GM21381 (cell line): ENCODE measurements at regions not wholly inside any gene's neighbourhood (a gene's known extent, or its start where the extent isn't known, plus 50 kb on each side); places are given as distances from the start of the nearest gene placed in this dataset.
"Not testable (repeated sequence)": the region's sequence is repeated elsewhere in the genome, so short reads cannot be mapped to it uniquely, and the experiment has no call there.

Experiments used
- ATAC-seq: cut with Tn5 transposase; IDR thresholded peaks from one replicate; pipeline ENCODE4 v1.9.1; 2021; ENCODE audit warnings: mild to moderate bottlenecking, moderate library complexity; ENCODE audit not compliant: unreplicated experiment

DNA sequence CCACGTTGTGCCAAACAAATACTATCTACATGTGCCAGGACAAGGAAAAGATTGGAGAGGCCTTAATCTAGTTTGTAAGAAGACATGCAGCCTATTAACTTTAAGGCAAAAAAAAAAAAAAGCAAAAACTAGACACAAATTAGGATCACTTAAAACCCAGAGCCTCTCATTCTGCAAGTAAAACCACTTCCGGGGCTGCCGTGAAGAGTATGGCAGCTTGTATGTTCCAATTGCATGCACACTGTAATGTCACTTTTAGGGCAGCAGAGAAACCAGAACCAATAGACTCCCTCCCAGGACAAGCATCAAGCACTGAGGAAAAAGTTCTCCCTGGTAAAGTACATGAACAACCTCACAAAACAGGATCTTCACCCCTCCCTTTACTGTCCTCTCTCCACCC lies 70.6 kb downstream of the RSL24D1 start:
- ATAC-seq, result no peak

DNA sequence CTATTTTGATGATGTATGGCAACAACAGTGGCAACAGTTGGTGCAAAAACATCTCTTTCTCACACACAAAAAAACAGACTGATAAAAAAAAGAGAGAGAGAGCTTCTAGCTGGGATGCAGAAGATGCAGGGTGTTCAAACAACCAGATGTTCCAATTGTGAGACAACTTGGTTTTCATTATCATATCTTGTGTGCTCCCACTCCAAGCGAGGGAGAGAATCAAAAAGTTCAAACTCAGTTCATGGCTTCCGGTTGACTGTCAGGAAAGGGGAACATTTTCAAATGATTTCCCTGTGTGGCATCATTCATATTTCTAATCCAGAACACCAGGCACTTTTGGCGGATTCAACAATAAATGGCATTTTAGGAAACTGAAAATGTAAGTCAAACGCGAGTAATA lies 72.1 kb downstream of the RSL24D1 start:
- ATAC-seq, result no peak

DNA sequence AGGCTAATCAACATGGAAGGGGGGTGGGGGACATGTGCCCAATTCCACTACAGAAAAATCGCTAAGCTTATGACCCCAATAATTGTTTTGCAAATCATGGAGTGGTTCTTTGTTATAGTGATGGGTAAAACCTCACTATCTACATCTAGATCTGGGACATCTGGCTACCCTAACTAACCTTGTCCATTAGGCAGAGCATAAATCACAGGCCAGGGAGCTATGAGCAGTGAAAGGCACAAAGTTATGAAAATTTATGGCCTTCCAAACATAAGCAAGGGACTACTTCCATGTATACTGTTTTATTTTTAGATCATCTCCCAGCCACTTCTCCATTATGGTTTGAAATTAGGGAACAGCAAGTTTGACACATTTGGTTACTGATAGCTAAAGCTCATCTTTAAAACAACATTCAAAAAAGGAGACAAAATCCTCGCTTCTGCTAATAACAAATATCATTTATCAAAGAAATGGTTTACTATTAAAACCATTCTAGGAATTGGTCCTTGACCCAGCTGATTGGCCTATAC lies 78.3 kb downstream of the RSL24D1 start:
- no peak for ATAC-seq

DNA sequence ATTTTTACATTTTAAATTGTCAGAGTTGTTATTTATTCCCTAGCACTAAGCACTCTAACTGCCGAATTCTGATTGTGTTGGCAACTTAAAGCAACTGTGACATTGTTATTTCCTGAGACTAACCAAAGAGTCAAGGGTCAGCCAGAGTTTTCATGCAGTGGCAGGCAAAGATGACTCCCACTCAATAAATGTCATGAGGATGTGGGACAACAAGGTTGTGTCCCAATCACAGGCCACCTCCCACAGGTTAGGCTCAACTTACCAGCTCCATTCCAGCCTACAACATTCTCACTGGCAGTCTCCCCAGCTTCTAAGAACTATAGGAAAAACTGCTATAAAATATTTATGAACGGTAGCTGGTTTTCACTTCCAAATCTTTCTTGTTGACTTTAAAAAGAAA lies 80.1 kb downstream of the RSL24D1 start:
- ATAC-seq, result no peak

DNA sequence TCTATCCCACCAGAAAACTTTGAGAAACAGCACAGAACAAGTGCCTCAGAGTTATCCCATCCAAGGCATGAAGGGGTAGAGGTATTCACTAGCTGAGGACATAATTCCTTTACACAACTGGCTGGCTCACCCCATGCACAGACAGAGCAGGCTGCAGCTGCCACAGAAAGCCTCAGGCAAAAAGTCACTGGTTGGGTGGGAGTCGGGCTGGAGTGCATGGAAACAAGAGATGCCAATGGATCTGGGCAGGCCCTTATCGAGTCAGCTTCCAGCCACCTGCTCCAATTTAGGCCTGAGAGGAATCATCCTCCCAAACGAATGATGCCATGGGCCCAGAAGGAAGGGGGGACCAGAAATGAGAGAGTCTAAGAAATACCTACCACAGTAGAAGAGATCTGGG lies 83.0 kb downstream of the RSL24D1 start:
- ATAC-seq, result no peak

DNA sequence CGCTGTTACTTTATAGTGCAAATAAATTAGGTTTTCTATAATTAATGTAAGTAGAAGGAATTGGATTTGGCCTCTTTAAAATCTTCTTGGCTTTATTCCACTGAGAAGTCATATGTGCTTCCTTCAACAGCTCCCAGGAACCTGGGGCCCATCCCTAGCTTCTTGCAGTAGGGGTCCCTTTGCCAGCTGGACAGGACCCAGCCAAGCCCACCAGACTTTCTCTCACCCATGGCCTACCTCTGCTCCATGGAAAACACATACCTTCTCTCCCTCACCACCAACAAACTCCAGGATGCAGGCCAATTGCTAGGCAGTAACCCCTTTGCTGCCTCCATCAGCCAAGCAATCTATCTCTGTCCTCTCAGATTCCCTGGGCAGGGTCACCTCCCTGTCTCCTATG lies 84.0 kb downstream of the RSL24D1 start:
- ATAC-seq, result no peak

DNA sequence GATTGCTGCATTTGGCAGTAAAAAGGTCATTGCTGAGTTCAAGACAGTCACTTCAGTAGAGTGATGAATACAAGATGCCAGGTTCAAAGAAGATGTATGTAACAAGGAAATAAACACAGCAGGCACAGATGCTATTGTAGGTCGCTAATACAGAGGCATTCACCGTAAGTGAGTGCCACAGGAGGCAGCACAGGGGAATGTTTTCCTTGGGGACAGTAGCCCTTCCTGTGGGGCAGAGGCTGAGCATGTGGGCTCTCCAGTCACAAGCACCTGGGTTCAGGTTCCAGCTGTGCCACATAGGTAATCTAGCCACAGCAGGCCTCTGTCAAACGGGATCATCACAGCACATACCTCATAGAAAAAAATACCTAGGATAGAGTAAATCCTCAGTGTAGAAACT lies 86.3 kb downstream of the RSL24D1 start:
- ATAC-seq, result no peak

DNA sequence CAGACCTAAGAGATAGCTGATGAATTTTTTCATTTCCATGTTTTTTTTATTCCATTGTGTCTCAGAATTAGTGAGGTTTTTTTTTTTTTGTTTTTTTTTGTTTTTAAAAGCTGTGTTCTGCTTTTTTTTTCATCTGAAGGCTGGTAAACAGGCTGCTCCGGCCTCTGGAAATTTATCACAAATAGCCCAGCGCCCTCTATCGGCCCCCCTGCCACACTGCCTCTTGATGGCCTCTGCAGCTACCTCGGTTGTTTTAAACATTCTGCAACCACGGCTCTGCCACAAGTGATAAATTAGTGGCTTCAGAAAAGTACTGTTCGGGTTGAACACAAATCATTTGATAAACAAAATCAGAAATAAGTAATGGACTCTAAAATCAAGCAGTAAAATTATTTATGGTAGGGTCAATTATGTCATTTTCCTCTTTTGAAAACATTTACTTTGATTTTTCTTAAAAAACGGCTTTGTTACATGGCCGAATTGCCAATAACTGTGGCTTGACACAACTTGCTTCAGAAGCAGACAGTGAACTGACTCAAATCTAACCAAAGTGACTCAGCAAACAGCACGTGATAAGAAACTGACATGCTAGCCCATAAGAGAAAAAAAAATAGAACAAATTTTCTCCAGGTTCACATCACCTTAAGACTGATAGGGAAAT lies 87.8 kb downstream of the RSL24D1 start:
- no peak for ATAC-seq

DNA sequence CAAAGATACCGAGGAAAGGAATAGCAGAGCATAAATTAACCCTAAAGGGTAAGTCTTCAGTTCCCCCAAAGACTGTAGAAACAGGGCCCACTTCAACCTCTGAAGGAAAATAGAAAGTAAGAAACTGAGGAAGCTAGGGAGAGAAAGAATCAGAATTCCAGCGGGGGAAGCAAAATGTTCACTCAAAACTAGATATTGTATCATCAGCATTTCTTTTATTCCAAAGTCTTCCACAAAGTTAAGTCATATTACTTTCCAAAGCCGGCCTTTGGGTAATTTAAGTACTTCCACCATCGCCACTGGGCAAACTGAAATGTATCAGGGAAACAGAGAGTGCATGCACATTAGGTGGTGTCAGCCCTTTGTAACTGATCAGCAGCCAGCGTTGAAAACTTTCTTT lies 88.3 kb downstream of the RSL24D1 start:
- ATAC-seq, result no peak

DNA sequence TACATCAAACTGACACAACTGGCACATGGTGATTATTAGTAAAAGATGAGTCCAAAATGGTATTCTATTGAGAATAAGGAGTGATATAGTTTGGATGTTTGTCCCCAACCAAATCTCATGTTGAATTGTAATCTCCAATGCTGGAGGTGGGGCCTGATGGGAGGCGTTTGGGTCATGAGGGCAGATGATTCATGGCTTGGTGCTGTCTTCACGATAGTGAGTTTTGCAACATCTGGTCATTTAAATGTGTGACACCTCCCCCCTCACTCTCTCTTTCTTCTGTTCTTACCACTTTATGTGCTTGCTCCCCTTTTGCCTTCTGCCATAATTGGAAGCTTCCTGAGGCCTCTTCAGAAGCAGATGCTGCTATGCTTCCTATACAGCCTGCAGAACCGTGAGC lies 90.6 kb downstream of the RSL24D1 start:
- ATAC-seq, result no peak

DNA sequence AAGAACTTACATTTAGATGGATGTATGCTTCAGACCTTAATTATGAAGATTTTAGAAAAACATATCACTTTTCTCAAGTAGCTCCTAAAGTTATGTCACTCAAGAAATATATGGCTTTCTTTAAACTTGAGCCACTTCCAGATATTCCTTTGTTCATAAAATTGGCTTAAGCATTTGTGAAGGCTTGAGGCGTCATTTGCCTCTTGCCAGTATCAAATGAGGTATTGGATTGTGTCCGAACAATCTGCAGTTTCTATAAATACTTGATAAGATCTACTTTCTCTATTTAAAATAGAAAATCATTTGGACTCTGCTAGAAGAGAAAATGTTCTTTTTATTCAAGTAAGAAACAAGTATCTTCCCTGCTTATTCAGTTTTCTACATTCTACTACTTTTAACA lies 102.6 kb downstream of the RSL24D1 start:
- ATAC-seq, result no peak

DNA sequence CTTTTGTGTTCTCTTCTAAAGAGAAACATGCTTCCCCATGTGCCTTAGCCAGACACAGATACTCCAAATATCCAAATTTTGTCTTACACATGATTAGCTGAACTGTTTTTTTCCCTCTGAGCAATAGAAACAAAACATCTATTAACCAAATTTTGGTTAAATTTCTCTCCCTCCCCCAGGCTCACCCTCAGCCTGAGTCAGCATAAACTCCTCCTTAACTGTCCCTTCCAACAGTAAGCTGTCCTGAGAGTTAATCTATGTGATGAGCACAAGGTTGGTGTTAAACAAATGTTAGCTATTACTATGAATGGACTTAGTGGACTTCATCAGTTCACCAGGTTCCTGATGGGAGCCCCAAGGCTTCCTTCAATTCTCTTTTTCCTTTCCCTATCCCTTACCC lies 108.5 kb downstream of the RSL24D1 start:
- ATAC-seq, result no peak

DNA sequence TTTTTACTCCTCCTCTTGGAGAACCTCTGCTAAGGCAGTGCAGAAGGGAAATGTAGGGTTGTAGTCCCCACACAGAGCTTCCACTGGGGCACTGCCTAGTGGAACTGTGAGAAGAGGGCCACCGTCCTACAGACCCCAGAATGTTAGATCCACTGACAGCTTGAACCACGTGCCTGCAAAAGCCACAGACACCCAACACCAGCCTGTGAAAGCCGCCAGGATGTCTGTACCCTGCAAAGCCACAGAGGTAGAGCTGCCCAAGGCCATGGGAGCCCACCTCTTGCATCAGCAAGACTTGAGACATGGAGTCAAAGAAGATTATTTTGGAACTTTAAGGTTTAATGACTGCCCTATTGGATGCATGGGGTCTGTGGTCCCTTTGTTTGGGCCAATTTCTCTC lies 112.1 kb downstream of the RSL24D1 start:
- ATAC-seq, result no peak

DNA sequence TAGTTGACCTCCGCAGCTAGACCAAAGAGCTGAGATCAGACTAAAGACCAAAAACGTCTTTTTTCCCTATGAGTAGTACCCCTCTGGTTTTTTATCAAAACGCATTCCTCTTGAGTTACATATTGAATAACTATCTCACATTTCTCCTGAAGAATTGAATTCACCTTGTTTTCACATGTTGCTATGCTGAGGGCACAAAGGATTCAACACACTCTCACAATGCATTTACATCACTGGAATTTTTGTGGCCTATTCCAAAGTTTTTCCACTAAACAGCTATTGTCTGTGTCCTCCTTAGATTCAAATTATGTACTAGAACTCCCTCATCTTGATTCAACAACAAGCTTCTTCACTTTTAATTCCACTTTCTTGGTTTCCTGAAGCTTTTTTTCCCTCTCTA lies 112.5 kb downstream of the RSL24D1 start:
- no peak for ATAC-seq

DNA sequence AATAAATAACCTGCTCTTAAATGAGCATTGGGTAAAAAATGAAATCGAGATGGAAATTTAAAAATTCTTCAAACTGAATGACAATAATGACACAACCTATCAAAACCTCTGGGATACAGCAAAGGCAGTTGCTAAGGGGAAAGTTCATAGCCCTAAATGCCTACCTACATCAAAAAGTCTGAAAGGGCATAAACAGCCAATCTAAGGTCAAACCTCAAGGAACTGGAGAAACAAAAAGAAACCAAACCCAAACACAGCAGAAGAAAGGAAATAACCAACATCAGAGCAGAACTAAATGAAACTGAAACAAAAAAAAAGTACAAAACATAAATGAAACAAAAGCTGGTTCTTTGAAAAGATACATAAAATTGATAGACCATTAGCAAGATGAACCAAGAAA lies 119.7 kb downstream of the RSL24D1 start:
- not testable (repeated sequence) for ATAC-seq

DNA sequence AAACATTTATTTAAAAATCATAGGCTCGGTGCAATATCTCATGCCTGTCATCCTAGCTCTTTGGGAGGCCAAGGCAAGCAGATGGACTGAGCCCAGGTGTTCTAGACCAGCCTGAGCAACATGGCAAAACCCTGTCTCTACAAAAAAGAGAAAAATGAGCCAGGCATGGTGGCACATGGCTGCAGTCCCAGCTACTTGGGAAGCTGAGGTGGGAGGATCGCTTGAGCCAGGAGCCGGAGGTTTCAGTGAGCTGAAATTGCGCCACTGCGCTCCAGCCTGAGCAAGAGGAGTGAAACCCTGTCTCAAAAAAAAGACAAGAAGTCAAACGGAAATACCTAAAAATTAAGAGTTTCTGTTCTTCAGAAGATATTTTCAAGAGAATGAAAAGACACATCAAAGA lies 122.3 kb downstream of the RSL24D1 start:
- no peak for ATAC-seq

DNA sequence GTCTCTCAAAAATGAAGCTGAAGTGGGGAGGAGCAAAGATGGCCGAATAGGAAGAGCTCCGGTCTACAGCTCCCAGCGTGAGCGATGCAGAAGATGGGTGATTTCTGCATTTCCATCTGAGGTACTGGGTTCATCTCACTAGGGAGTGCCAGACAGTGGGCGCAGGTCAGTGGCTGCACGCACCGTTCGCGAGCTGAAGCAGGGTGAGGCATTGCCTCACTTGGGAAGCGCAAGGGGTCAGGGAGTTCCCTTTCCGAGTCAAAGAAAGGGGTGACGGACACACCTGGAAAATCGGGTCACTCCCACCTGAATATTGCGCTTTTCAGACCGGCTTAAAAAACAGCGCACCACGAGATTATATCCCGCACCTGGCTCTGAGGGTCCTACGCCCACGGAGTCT lies 132.8 kb downstream of the RSL24D1 start:
- ATAC-seq, result not testable (repeated sequence)

DNA sequence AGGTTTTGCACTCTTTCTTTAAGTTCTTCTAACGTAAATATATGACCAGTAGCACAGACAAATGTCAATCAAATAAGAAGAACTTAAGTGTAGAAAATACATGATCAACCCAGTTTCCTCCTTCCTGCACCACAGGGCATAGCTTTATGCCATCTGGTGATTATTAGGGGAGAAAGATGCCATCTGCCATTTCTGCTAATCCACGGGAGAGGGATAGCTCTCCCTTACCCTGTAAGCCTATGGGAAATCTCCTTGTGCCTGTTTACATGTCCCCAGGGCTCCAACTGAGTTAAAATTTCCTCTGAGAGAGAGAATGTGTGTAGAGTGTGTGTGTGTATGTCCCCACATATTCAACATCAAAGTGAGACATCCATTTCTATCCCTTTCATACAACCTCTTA lies 135.9 kb downstream of the RSL24D1 start:
- ATAC-seq, result no peak

DNA sequence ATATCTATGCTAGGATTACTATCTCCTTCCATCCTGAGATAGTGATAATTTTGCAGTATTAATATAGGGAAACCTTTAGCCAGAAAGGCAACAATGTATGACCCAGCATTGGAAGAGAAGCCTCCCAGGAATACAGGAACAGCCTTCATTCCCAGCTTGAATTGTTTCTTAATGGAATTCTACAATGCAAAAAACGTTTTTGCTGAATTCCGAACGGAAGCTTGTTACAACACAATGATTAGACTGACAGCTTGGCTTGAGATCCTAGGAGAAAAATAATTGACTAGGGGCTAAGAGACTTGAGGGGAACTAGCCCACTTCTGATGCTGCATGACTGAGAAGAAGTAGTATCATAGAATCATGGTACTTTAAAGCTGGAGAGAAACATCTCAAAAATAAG lies 140.2 kb downstream of the RSL24D1 start:
- no peak for ATAC-seq

DNA sequence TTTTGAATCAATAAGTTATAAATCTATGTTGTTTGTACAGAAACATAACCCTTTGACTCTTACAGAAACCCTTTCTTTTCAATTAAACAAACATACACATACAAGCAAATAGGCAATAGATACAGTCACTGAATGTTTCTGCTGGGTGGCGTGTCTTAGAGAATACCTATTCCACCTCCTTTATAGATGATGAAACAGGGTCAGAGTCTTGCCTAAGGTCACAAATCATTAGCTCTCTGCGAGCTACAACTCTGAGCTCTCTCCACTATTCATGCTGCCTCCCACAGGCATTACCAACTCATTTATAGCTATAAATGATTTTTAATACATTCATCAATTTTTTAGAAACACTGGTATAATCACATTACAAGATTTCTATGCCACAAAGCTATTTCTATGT lies 152.6 kb downstream of the RSL24D1 start:
- ATAC-seq, result no peak

DNA sequence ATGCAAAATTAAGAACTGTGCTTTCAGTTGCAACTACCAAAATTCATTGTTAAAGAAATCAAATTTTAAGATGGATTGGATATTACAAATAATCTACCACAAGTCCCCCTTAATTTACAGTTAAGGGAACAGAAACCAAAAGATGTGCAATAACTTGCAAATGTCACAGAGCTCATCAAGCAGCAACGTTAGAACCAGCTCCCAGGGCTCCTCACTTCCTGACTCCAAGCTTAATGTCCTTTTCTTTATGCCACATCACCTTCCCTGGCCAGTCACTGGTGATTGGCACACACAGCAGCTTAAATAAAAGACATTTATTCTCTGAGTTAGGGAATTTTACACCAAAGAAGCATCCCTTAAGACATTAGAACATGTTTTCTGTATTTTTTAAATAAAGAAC lies 159.7 kb downstream of the RSL24D1 start:
- no peak for ATAC-seq

DNA sequence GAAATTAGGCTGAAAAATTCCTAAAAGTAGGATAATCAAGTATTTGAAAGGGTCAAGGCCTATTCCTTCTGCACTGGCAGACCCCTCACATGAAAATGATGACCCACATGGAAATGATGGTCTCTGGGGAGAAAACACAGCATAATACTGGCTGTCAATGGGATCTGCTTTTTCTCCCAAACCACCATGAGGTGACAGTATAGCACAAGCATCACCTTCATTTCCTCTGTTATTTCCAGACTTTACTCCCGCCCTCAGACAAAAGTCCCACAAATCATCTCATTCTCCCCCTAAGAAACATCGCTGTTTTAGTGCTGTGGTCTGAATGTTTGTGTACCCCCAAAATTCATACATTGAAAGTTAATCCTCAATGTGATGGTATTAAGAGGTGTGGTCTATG lies 161.0 kb downstream of the RSL24D1 start:
- no peak for ATAC-seq

DNA sequence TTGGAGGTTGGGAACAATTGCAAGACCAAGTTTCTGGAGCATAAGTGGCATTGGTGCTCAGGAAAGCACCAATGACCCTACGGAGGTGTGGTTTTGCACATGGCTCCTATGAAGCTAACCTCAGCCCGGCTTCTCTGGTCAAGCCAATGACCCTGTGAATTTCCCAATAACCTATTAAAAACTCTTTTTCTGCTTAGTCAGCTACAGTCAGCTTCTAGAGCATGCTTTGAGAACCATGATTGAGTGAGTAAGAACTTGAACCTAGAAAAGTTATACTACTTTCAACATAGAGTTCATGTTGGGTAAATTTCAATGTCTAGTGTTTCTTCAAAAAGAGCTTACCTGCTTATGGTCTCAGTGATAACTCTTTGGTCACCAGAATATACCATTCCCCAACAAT lies 163.2 kb downstream of the RSL24D1 start:
- no peak for ATAC-seq
